Transverse colon (tissue), 3 donors: ENCODE measurements at regions not wholly inside any gene's neighbourhood (a gene's known extent, or its start where the extent isn't known, plus 50 kb on each side); places are given as distances from the start of the nearest gene placed in this dataset.

Source experiments
- CTCF ChIP-seq, 5 experiments: fragments of 200-600 bp in 3 of 5; fragments of 450-650 bp in 2 of 5; sonication (generic) in 3 of 5; IDR thresholded peaks; 1 replicate in 2 of 5; 2 replicates in 3 of 5; pipeline ENCODE4 v1.5.1; 2016 to 2017; ENCODE audit warnings: antibody characterized with exemption in 5 of 5, inconsistent platforms in 3 of 5, mild to moderate bottlenecking in 2 of 5, moderate library complexity in 1 of 5
- EP300 ChIP-seq: sonication (generic); formaldehyde crosslinking; IDR thresholded peaks from one replicate; pipeline ENCODE4 v1.6.1; 2017; ENCODE audit warnings: antibody characterized with exemption, low read depth
- POLR2A ChIP-seq: fragments of 450-650 bp; IDR thresholded peaks from one replicate; pipeline ENCODE4 v1.6.1; 2016; ENCODE audit warnings: antibody characterized with exemption, mild to moderate bottlenecking, moderate library complexity

- TF ChIP-seq POLR2A (no peak), CTCF (IDR thresholded peaks at IDR 0.05) (no peak), EP300 (no peak)
These were observed 142.1 kb upstream of the PTGFR start for GRCh38 chr1:78348496-78349284.
